ENCODE measurements at regions not wholly inside any gene's neighbourhood (a gene's known extent, or its start where the extent isn't known, plus 50 kb on each side); places are given as distances from the start of the nearest gene placed in this dataset.

GRCh38 chr2:107473150-107473549 lies 353.5 kb upstream of the RGPD4 start:
- CTCF ChIA-PET: no interaction called here
- Histone ChIP-seq H3K27ac (no peak overlapping the region), H3K4me2 (no peak overlapping the region), H3F3A (ENCODE audit: insufficient read depth, low read depth) (no peaks in the 10 kb centered on the region), H3K27me3 (ENCODE audit: insufficient read depth, low read depth) (no peaks in the 10 kb centered on the region), H3K4me3 (no peak overlapping the region), H3K9me2 (ENCODE audit: insufficient read depth) (no peaks in the 10 kb centered on the region), H3K4me1 (replicated peaks; ENCODE audit: insufficient read depth) (no peaks in the 10 kb centered on the region), H3K9me3 (ENCODE audit: insufficient read depth, low read depth) (no peaks in the 10 kb centered on the region), H3K79me2 (ENCODE audit: low read depth) (no peaks in the 10 kb centered on the region), H3K36me3 (ENCODE audit: low read depth) (no peaks in the 10 kb centered on the region), H2AFZ (no peak overlapping the region), H4K20me1 (ENCODE audit: insufficient read depth) (no peaks in the 10 kb centered on the region)
- no peak for TF ChIP-seq EZH2 (IDR thresholded peaks at IDR 0.05; ENCODE audit: low read depth)
- TF ChIP-seq, protein P1, sequence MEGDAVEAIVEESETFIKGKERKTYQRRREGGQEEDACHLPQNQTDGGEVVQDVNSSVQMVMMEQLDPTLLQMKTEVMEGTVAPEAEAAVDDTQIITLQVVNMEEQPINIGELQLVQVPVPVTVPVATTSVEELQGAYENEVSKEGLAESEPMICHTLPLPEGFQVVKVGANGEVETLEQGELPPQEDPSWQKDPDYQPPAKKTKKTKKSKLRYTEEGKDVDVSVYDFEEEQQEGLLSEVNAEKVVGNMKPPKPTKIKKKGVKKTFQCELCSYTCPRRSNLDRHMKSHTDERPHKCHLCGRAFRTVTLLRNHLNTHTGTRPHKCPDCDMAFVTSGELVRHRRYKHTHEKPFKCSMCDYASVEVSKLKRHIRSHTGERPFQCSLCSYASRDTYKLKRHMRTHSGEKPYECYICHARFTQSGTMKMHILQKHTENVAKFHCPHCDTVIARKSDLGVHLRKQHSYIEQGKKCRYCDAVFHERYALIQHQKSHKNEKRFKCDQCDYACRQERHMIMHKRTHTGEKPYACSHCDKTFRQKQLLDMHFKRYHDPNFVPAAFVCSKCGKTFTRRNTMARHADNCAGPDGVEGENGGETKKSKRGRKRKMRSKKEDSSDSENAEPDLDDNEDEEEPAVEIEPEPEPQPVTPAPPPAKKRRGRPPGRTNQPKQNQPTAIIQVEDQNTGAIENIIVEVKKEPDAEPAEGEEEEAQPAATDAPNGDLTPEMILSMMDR (conservative IDR thresholded peaks at IDR 0.05): no peak
- DNase-seq: no peak
- POLR2A ChIA-PET (ENCODE audit: unreplicated experiment): no interaction called here
- intact Hi-C loops (cut with micrococcal nuclease; ENCODE audit: unreplicated experiment): no loop called here
- no TSS peak for BruUV-seq (replicated peaks)

- Histone ChIP-seq H3K27ac (no peak overlapping the region), H3K27me3 (ENCODE audit: insufficient read depth, low read depth) (no peaks in the 10 kb centered on the region), H3K79me2 (ENCODE audit: low read depth) (no peaks in the 10 kb centered on the region), H3K4me1 (replicated peaks; ENCODE audit: insufficient read depth) (no peaks in the 10 kb centered on the region), H4K20me1 (ENCODE audit: insufficient read depth) (no peaks in the 10 kb centered on the region), H3K4me3 (no peak overlapping the region), H3K9me3 (ENCODE audit: insufficient read depth, low read depth) (no peaks in the 10 kb centered on the region), H3K4me2 (no peak overlapping the region), H3F3A (ENCODE audit: insufficient read depth, low read depth) (no peaks in the 10 kb centered on the region), H3K9me2 (ENCODE audit: insufficient read depth) (no peaks in the 10 kb centered on the region), H2AFZ (no peak overlapping the region), H3K36me3 (ENCODE audit: low read depth) (no peaks in the 10 kb centered on the region)
- intact Hi-C loops (cut with micrococcal nuclease; ENCODE audit: unreplicated experiment): no loop called here
- ChIA-PET POLR2A (ENCODE audit: unreplicated experiment) (no interaction called here), CTCF (no interaction called here)
- BruUV-seq (replicated peaks): no TSS peak
- no peak for TF ChIP-seq EZH2 (IDR thresholded peaks at IDR 0.05; ENCODE audit: low read depth)
- TF ChIP-seq, protein P1 (conservative IDR thresholded peaks at IDR 0.05): no peak
- no peak for DNase-seq
These were observed 350.8 kb upstream of the RGPD4 start for GRCh38 chr2:107475859-107476258.

DNA sequence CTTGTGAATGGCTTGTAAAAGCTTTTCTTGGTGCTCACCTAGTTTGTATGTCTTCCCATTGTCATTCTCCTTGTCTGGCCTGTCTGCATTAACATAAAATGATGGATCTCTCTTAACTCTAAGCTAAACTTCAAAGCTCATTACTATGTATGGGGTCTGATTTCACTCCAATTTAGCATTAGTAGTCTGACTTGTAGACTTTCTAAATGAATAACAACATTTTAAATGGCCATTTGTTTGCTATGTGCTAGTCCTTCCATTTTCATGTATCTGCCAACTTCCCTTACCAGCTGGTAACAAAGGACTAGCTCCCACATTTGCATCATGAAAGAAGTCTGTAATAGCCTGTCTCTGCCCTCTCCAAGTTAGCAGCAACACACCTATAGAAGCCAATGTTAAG lies 324.2 kb upstream of the RGPD4 start:
- intact Hi-C loops (cut with micrococcal nuclease; ENCODE audit: unreplicated experiment): no loop called here
- H3K4me1 ChIP-seq (replicated peaks; ENCODE audit: insufficient read depth): no peaks in the 10 kb centered on the region
- H3K4me3 ChIP-seq: no peak overlapping the region
- no peaks in the 10 kb centered on the region for H3F3A ChIP-seq (ENCODE audit: insufficient read depth, low read depth)
- no peaks in the 10 kb centered on the region for H3K36me3 ChIP-seq (ENCODE audit: low read depth)
- POLR2A ChIA-PET (ENCODE audit: unreplicated experiment): no interaction called here
- H3K27me3 ChIP-seq (ENCODE audit: insufficient read depth, low read depth): peaks cover 9% of the 10 kb centered on the region; the same call in 1 of the 2 replicates
- H3K9me2 ChIP-seq (ENCODE audit: insufficient read depth): no peaks in the 10 kb centered on the region
- no TSS peak for BruUV-seq (replicated peaks)
- no peak for DNase-seq
- H3K27ac ChIP-seq: no peak overlapping the region
- no peaks in the 10 kb centered on the region for H3K9me3 ChIP-seq (ENCODE audit: insufficient read depth, low read depth)
- no peak for TF ChIP-seq EZH2 (IDR thresholded peaks at IDR 0.05; ENCODE audit: low read depth)
- TF ChIP-seq, protein P1 (conservative IDR thresholded peaks at IDR 0.05): no peak
- H2AFZ ChIP-seq: no peak overlapping the region
- H4K20me1 ChIP-seq (ENCODE audit: insufficient read depth): no peaks in the 10 kb centered on the region
- no peaks in the 10 kb centered on the region for H3K79me2 ChIP-seq (ENCODE audit: low read depth)
- H3K4me2 ChIP-seq: no peak overlapping the region
- CTCF ChIA-PET: no interaction called here
